Spleen (tissue), 7 donors: ENCODE measurements at regions not wholly inside any gene's neighbourhood (a gene's known extent, or its start where the extent isn't known, plus 50 kb on each side); places are given as distances from the start of the nearest gene placed in this dataset.

Source experiments
- POLR2A ChIP-seq, 3 donors: fragments of 450-650 bp; IDR thresholded peaks; one replicate each; pipeline ENCODE4 v1.5.1; 2017; ENCODE audit warnings: antibody characterized with exemption in 3 of 3, mild to moderate bottlenecking in 1 of 3
- POLR2AphosphoS5 ChIP-seq, 3 donors: sonication (generic); formaldehyde crosslinking; IDR thresholded peaks; one replicate each; pipeline ENCODE4 v1.5.1; 2017; ENCODE audit warnings: antibody characterized with exemption in 3 of 3
- TF ChIP-seq, protein P1 (sequence below), 11 experiments: fragments of 200-600 bp in 7 of 11; fragments of 450-650 bp in 4 of 11; sonication (generic) in 4 of 11; IDR thresholded peaks in 8 of 11; conservative IDR thresholded peaks in 3 of 11; 1 replicate in 7 of 11; 2 replicates in 4 of 11; pipeline versions ENCODE4 v1.4.0 to v1.8.0; 2016 to 2021; ENCODE audit warnings: antibody characterized with exemption in 11 of 11, inconsistent platforms in 4 of 11, mild to moderate bottlenecking in 1 of 11
- donor health status: DM: no; HTN: no; CAD: no; lungs with moderate emphysema.
- donor health status: DM: no; HTN: no; CAD: no.
- donor health status: DM: no; HTN: no; CAD: no.

GRCh38 chr9:23079798-23080197 is 633.2 kb downstream of the DMRTA1 start:
- TF ChIP-seq POLR2AphosphoS5 (IDR thresholded peaks at IDR 0.05) (no peak), POLR2A (IDR thresholded peaks at IDR 0.05) (no peak)
- TF ChIP-seq, protein P1, sequence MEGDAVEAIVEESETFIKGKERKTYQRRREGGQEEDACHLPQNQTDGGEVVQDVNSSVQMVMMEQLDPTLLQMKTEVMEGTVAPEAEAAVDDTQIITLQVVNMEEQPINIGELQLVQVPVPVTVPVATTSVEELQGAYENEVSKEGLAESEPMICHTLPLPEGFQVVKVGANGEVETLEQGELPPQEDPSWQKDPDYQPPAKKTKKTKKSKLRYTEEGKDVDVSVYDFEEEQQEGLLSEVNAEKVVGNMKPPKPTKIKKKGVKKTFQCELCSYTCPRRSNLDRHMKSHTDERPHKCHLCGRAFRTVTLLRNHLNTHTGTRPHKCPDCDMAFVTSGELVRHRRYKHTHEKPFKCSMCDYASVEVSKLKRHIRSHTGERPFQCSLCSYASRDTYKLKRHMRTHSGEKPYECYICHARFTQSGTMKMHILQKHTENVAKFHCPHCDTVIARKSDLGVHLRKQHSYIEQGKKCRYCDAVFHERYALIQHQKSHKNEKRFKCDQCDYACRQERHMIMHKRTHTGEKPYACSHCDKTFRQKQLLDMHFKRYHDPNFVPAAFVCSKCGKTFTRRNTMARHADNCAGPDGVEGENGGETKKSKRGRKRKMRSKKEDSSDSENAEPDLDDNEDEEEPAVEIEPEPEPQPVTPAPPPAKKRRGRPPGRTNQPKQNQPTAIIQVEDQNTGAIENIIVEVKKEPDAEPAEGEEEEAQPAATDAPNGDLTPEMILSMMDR (IDR thresholded peaks at IDR 0.05 in 8 of 11, conservative IDR thresholded peaks at IDR 0.05 in 3 of 11): no peak
